HUES6 (cell line): ENCODE measurements at regions not wholly inside any gene's neighbourhood (a gene's known extent, or its start where the extent isn't known, plus 50 kb on each side); places are given as distances from the start of the nearest gene placed in this dataset.
"Not testable (repeated sequence)": the region's sequence is repeated elsewhere in the genome, so short reads cannot be mapped to it uniquely, and the experiment has no call there.

Source experiments
- H3K27ac ChIP-seq: 2 replicates; pipeline ENCODE4 v1.7.0; 2013; ENCODE audit warnings: low read depth, mild to moderate bottlenecking, low read length, inconsistent platforms
- H3K27me3 ChIP-seq: 2 replicates; pipeline ENCODE4 v1.6.1; 2013; ENCODE audit warnings: low read length; ENCODE audit not compliant: control insufficient read depth, insufficient read depth
- H3K36me3 ChIP-seq: 2 replicates; pipeline ENCODE4 v1.6.1; 2013; ENCODE audit warnings: low read length; ENCODE audit not compliant: control insufficient read depth, insufficient read depth
- H3K4me1 ChIP-seq: 2 replicates; pipeline ENCODE4 v1.6.1; 2013; ENCODE audit warnings: low read length; ENCODE audit not compliant: control insufficient read depth, insufficient read depth
- H3K4me3 ChIP-seq: 2 replicates; pipeline ENCODE4 v1.5.1; 2013; ENCODE audit warnings: low read depth, low read length
- H3K9ac ChIP-seq: one replicate; pipeline ENCODE4 v1.6.1; 2013; ENCODE audit warnings: mild to moderate bottlenecking, low read length
- H3K9me3 ChIP-seq: 2 replicates; pipeline ENCODE4 v1.6.1; 2013; ENCODE audit warnings: low read depth, low read length; ENCODE audit not compliant: control insufficient read depth, insufficient read depth

DNA sequence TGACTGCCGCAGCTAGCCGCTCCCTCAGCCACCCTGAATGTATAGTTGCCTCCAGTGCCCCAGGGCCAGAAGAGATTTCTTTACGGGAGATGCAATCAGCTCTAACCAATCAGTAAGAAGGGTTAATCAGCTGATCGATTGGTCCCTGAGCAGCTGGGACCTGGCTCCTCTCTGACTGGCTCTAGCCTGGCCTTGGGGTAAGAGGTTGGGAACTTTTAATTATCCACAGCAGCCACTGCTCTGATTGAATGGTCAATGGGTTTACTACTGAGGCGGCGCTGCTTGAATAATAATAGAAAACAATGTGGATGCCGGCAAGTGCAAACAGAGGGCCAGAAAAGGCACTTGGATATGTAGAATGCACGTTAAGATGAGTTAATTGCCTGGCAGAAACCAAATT, 99.8 kb downstream of the TFAP2A start:
- H3K4me3 ChIP-seq: peak overlapping the region; percentile 15
- H3K27ac ChIP-seq: no peak overlapping the region; the same call in 1 of the 2 replicates
- peaks cover 63% of the 10 kb centered on the region for H3K4me1 ChIP-seq
- H3K36me3 ChIP-seq: no peaks in the 10 kb centered on the region
- no peaks in the 10 kb centered on the region for H3K27me3 ChIP-seq
- no peak overlapping the region for H3K9ac ChIP-seq
- no peaks in the 10 kb centered on the region for H3K9me3 ChIP-seq

DNA sequence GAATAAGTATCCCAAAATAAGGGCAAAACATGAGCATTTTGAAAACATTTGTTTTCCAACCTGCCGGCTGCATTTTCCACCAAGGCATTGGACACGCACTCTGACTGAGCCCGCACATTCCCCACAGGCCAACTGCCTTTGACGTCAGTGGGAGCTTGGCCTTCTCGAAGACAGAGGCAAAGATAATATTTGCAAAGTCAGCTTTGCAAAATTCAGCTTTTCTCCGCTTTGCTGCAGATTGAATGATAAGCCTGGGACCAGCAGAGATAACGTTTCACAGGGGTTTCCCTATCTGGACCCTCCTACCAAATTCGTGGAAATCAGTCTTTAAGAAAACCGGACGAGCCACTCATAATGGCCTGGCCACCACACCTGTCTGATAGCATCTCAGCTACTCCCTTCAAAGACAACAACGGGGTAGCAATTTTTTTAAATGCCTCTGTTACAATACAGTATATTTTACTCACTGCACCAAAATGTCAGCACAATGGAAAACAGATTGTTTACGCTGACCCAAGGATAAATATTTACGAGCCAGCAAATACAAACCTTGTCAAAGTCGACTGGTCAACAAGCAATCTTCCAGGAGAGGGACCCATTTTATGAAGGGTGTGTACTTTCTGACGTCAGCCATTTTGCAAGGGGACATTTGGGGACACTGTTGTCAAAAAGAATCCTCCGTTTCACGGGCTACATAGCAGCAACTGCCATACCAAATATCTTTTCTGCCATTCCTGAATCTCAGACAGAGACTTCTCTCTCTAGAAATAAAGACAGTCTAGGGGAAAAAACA, 100.5 kb downstream of the TFAP2A start:
- Histone ChIP-seq H3K9me3 (no peaks in the 10 kb centered on the region), H3K4me1 (peaks cover 69% of the 10 kb centered on the region), H3K27ac (peak overlapping the region; percentile 19; the same call in 1 of the 2 replicates), H3K4me3 (peak overlapping the region; percentile 15; the same call in 1 of the 2 replicates), H3K36me3 (no peaks in the 10 kb centered on the region), H3K27me3 (no peaks in the 10 kb centered on the region), H3K9ac (no peak overlapping the region)

DNA sequence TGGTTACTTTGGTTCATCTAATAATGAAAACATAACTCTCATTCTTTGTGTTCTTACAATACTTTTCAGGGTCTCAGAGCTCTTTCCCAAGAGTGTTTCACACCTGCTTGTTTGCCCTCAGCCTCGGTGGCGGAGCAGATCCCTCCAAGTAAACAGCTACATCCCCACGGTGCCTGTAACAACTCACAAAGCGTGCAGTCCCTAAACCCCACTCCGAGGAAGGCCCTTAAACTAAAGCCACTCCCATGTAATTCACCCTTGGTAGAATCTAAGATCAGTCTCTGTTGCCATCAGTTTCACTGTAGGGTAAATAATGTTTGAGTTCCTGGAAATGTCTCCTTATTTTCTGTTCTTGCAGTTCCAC, 101.1 kb downstream of the TFAP2A start:
- H3K9me3 ChIP-seq: no peaks in the 10 kb centered on the region

DNA sequence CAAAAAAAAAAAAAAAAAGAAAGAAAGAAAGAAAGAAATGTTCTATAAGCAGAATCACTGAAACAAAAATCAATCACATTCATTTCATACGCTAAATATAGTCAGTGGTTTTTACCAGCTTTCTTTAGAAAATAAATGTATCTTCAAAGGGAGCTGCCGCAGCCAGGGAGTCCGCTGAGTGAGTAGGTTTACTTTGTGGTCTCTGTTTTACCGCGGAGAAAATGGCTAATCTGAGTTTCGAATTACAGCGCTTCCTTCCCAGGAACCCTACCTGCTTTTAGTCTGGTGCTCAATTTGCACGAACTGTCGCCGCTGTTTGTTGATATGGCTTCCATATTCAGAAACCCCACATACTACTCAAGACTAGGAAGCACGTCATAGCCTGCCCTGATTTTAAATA, 102.4 kb downstream of the TFAP2A start:
- Histone ChIP-seq H3K4me3 (no peak overlapping the region), H3K4me1 (peaks cover 57% of the 10 kb centered on the region), H3K27ac (no peak overlapping the region)

More for the DNA sequence above, 101.1 kb downstream of the TFAP2A start:
- Histone ChIP-seq H3K36me3 (no peaks in the 10 kb centered on the region), H3K9ac (no peak overlapping the region), H3K27ac (0 out of 2 replicates have a peak overlapping the region, but pooled peaks have one; percentile 19), H3K4me1 (peaks cover 68% of the 10 kb centered on the region), H3K4me3 (no peak overlapping the region), H3K27me3 (no peaks in the 10 kb centered on the region)

DNA sequence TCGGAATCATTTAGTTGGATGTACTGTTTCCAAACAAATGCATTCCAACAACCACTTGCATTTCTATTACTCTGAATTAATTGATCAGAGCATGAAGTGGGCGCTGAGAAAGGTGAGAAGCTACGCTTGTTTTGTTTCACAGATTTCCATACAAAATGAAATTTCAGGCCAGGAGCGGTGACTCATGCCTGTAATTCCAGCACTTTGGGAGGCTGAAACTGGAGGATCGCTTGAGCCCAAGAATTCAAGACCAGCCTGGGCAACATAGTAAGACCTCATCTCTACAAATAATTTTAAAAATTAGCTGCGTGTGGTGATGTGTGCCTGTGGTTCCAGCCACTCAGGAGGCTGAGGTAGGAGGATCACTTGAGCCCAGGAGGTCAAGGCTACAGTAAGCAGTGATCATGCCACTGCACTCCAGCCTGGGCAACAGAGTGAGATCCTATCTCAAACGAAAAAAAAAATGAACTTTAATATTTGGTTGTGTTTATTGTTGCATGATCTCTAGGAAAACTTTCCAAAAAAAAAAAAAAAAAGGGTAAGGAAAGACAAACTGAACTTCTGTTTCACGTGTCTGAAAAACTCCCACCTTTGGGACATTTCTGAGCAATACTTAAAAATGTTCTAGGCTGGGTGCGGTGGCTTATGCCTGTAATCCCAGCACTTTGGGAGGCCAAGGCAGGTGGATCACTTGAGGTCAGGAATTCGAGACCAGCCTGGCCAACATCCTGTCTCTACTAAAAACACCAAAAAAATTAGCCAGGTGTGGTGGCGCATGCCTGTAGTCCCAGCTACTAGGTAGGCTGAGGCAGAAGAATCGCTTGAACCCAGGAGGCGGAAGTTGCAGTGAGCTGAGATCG, 103.1 kb downstream of the TFAP2A start:
- not testable (repeated sequence) for H3K4me3 ChIP-seq, H3K36me3 ChIP-seq, H3K27me3 ChIP-seq, H3K27ac ChIP-seq, H3K9me3 ChIP-seq, H3K9ac ChIP-seq
- H3K4me1 ChIP-seq: peaks cover 60% of the 10 kb centered on the region

More for the DNA sequence above, 102.4 kb downstream of the TFAP2A start:
- no peaks in the 10 kb centered on the region for H3K27me3 ChIP-seq
- H3K9ac ChIP-seq: no peak overlapping the region
- H3K9me3 ChIP-seq: no peaks in the 10 kb centered on the region
- H3K36me3 ChIP-seq: no peaks in the 10 kb centered on the region

DNA sequence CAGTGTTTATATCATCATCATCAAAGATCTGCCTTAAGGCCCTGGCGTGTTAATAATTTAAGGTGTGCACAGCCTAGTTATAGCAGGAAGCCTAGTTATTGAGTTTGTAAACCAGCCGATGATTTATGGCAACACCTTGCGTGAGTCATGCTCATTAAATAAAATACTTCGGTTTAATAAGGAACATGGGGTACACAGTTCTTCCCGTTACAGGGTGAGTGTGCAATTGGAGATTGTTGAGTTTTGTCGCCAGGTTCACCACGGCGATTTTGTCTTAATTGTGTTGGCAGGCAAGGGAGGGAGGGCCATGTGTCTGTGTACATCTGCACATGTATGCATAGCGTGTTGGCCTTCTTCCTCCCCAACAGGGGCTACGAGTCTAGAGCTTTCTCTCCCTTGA, 104.0 kb downstream of the TFAP2A start:
- H3K9ac ChIP-seq: no peak overlapping the region
- H3K27ac ChIP-seq: no peak overlapping the region
- no peak overlapping the region for H3K4me3 ChIP-seq
- peaks cover 51% of the 10 kb centered on the region for H3K4me1 ChIP-seq
- H3K36me3 ChIP-seq: no peaks in the 10 kb centered on the region
- H3K27me3 ChIP-seq: no peaks in the 10 kb centered on the region
- H3K9me3 ChIP-seq: no peaks in the 10 kb centered on the region

DNA sequence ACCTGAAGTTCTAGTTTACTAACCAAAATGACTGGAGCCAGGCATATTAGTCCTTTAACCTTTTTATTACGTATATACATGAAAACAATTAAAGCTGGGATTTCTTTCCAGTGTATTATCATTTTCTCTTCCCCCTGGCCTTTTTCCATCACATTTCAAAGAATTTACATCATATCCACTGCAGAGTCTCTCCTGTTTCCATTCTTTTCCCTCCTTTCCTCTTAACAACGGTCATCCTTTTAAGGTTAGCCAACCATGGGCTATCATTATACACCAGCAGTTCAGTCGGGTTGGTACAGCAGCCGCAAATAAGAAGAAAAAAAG, 104.6 kb downstream of the TFAP2A start:
- H3K27me3 ChIP-seq: no peaks in the 10 kb centered on the region
- no peak overlapping the region for H3K4me3 ChIP-seq
- H3K36me3 ChIP-seq: no peaks in the 10 kb centered on the region
- no peak overlapping the region for H3K9ac ChIP-seq
- H3K4me1 ChIP-seq: peaks cover 46% of the 10 kb centered on the region
- H3K27ac ChIP-seq: no peak overlapping the region
- no peaks in the 10 kb centered on the region for H3K9me3 ChIP-seq

DNA sequence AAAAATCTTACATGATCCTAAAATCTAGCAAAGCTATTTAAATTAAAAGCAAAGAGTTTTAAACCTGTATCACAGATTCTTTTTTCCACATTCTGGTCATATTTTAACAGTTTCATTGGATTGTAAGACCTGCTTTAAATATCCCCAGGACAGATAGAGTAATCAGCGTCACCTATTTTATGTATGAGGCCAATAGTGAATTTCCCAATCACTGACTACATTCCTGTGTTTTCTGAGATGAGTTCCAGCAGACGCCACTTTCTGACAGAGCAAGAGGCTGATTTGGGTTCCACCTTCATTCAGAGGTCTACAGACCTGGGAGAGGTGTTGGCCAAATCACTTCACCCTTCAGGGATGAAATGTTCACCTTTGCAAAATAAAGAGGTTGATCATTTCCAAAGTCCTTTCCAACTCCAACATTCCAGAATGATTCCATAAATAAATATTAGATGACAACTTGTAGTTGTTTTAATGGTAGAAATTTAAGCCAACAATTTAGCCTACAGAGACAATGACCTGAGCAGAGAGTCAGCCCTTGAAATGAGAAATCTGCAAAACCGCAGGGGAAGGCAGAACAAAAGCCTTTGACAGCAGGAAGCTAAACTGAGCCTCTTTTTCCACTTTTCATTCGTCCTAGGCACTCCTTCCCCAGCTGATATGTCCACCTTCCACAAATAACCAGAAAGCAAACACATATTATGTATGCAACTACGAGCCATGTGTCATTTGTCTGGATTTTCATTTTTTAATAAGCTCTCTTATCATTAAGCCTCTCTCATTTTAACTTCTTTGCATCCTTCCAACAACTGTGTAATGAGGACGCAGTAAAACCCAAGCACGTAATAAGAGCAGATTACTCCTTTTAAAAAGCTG, 105.2 kb downstream of the TFAP2A start:
- Histone ChIP-seq H3K27ac (no peak overlapping the region), H3K36me3 (no peaks in the 10 kb centered on the region), H3K9ac (no peak overlapping the region)

DNA sequence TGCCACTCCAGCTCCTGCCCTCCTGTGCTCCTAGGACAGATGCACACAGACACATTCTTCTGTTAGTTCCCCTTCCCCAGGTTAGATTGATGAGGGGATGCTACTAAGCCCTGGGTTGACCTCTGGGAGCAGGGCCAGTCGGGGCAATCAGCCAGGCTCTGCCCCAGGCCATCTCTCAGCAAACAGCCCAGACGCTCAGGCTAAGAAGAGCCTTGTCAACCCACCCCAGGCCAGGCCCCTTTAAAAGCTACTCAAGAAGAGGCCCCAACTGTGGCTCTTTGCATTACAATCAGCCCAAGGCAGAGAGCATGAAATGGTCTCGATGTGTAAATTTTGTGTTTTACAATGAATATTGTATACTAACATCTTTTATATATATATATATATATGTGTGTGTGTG, 107.4 kb downstream of the TFAP2A start:
- no peak overlapping the region for H3K9ac ChIP-seq
- H3K27ac ChIP-seq: no peak overlapping the region

More for the DNA sequence above, 105.2 kb downstream of the TFAP2A start:
- Histone ChIP-seq H3K4me1 (peaks cover 42% of the 10 kb centered on the region), H3K9me3 (no peaks in the 10 kb centered on the region), H3K27me3 (no peaks in the 10 kb centered on the region), H3K4me3 (no peak overlapping the region)

DNA sequence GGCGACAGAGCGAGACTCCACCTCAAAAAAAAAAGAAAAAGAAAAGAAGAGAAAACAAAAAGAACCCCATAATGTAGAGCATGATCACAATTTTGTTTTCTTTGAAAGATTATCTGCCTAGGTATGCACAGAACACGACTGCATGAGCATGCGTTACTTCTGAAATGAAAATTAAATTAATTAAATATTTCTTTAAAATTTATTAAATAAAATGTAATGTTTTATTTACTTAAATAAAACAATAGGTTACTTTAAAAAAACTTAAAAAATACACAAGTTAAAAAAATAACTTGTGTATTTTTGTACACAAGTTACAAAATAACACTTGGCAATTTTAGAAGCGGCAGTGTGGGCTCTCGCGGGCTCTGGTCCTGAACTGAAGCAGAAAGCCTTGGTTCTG, 107.8 kb downstream of the TFAP2A start:
- H3K27ac ChIP-seq: no peak overlapping the region
- no peaks in the 10 kb centered on the region for H3K36me3 ChIP-seq
- H3K9ac ChIP-seq: no peak overlapping the region
- no peaks in the 10 kb centered on the region for H3K9me3 ChIP-seq
- peaks cover 24% of the 10 kb centered on the region for H3K4me1 ChIP-seq
- no peaks in the 10 kb centered on the region for H3K27me3 ChIP-seq
- no peak overlapping the region for H3K4me3 ChIP-seq

More for the DNA sequence above, 107.4 kb downstream of the TFAP2A start:
- no peak overlapping the region for H3K4me3 ChIP-seq
- H3K4me1 ChIP-seq: peaks cover 29% of the 10 kb centered on the region
- H3K36me3 ChIP-seq: no peaks in the 10 kb centered on the region
- H3K27me3 ChIP-seq: no peaks in the 10 kb centered on the region
- no peaks in the 10 kb centered on the region for H3K9me3 ChIP-seq
